GM19452 (cell line): ENCODE measurements at regions not wholly inside any gene's neighbourhood (a gene's known extent, or its start where the extent isn't known, plus 50 kb on each side); places are given as distances from the start of the nearest gene placed in this dataset.
A peak's percentile ranks its signal among the peaks of the same experiment; 100 is the strongest.
"Not testable (repeated sequence)": the region's sequence is repeated elsewhere in the genome, so short reads cannot be mapped to it uniquely, and the experiment has no call there.

ENCODE experiments used
- ATAC-seq: cut with Tn5 transposase; IDR thresholded peaks from one replicate; pipeline ENCODE4 v1.9.1; 2021; ENCODE audit not compliant: unreplicated experiment

DNA sequence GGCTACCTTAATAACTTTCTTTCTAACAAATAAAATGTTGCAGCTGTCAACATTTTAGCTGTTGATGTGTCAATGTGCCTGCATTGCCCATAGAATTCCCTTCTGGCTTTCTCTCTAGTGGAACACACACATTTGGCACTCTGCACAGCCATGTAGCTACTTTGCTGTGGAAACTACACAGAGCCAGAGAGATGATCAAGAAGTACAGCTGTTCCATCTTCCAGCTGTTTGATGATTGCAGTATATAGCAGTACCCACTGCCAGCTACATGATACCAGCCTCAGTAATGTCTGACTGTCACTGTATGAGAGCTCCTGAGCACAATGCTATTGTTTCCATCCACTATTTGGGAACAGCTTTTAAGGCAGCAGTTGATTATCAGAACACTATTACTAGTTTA, 843.0 kb downstream of the PCDH17 start:
- ATAC-seq: no peak

DNA sequence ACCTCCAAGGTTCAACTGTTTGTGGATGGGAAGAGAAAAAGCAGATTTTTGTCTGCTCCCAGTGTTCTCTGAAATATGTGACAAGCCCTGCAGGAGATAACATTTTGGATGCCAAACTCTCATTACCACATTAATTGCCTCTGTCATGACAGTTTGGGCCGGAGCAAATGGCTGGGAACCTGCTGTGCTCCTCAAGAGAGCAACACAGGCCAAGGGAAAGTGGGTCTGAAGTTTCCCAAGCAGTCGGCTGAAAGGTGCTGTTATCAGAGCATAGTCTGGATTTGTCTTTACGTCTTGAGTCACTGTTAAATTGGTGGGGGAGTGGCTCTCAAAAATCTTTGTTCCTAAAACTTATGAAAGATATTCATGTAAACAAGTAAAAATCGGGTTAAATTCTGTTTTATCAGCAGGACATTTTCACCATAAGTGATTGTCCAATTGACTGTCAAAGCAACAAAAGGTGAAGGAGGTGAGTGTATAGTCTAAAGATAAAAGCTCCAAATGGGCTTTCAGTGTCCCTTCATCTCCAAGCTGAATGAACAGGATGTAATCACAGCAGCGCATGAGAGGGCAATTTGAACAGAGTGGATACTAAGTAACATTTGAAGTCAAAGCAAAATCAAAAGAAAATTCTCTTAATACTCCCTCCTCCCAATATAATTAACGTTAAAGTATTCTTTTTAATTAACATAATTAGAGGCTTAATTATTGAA, 844.8 kb downstream of the PCDH17 start:
- no peak for ATAC-seq

DNA sequence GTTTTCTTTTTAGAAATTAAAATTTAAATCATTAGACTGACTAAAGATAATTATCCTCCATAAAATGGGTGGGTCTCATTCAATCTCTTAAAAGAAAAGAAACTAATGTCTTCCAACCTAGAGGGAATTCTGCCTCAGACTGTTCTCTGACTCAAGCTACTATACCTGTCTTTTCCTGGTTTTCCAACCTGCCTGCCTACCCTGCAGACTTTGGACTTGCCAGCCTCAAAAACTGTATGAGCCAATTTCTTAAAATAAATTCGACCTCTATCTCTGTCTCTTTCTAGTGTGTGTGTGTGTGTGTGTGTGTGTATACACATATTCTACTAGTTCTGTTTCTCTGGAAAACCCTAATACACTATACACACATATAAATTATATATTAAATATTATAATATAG, 847.3 kb downstream of the PCDH17 start:
- ATAC-seq: no peak

DNA sequence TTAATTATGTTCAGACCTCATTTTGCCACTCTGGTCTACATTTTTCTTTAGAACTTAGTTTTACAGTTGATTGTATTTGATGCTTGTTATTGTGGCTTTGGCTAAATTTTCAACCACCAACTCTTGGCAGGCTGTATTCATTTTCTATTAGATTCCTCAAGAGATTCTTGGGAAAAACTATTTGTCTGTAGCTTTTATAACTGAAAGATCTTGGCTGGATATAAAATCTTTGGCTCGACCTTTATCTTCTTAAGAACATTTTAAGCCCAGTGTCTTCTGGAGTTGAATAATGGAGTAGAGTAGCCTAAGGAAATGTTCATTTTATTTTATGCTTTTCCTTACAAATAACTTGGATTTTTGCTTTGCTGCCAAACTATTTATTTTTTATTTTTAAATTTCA, 848.5 kb downstream of the PCDH17 start:
- no peak for ATAC-seq

DNA sequence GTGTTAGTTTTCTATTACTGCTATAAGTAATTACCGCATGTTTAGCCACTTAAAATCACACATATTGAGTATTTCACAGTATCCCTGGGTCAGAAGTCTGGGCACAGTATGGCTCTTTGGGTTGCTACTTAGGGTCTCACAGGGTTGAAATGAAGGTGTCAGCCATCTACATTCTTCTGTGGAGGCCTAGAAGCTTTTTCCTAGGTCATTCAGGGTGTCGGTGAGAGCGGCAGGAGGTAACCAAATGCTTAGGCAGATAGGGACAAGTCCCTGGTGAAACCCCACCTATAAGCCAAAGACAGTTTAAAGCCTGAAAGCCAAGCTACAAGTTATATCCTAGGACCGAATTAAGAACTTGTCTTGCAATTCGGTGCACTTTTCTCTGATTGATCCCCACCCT, 856.7 kb downstream of the PCDH17 start:
- no peak for ATAC-seq

DNA sequence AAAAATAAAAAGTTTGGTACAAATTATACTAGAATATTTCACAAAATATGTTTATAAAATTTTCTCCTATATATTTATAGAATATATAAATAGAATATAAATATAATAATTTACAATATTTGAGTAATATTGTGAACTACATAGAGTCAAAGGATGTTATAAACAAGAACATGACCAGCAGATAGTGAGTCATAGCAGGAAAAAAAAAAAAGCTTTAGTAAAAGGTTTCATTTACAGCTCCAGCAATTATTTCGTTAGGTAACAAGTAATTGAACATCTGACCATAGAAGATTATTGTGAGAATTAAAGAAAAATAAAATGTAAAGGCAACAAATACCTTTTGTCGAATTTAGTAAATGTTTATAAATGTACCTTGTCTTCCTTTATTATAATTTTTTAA, 864.1 kb downstream of the PCDH17 start:
- no peak for ATAC-seq

DNA sequence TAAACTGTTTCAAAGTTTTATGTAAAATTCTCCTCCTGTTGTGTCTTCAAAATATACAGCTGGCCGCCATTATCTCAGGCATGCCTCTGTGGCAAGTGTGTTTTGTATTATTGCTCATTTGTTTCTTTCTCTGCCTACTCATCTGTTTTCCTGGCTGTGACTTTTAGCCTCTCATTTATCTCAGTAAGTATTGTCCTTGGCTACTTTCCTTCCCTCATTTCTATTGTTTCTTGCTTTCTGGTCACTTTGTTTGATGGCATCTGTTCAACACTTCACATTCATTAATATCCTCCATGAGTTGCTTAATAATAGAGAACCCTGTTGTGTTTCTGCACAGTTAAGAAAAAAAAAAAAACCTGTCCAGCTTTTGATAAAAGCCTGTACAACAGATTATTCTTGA, 869.4 kb downstream of the PCDH17 start:
- ATAC-seq: no peak

DNA sequence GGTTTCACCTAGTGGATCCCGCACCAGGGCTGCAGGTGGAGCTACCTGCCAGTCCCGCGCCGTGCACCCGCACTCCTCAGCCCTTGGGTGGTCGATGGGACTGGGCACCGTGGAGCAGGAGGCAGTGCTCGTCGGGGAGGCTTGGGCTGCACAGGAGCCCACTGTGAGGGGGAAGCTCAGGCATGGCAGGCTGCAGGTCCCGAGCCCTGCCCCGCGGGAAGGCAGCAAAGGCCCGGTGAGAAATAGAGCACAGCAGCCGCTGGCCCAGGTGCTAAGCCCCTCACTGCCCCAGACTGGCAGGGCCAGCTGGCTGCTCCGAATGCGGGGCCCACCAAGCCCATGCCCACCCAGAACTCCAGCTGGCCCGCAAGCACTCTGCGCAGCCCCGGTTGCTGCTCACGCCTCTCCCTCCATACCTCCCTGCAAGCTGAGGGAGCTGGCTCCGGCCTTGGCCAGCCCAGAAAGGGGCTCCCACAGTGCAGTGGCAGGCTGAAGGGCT, 872.7 kb downstream of the PCDH17 start:
- ATAC-seq: not testable (repeated sequence)

DNA sequence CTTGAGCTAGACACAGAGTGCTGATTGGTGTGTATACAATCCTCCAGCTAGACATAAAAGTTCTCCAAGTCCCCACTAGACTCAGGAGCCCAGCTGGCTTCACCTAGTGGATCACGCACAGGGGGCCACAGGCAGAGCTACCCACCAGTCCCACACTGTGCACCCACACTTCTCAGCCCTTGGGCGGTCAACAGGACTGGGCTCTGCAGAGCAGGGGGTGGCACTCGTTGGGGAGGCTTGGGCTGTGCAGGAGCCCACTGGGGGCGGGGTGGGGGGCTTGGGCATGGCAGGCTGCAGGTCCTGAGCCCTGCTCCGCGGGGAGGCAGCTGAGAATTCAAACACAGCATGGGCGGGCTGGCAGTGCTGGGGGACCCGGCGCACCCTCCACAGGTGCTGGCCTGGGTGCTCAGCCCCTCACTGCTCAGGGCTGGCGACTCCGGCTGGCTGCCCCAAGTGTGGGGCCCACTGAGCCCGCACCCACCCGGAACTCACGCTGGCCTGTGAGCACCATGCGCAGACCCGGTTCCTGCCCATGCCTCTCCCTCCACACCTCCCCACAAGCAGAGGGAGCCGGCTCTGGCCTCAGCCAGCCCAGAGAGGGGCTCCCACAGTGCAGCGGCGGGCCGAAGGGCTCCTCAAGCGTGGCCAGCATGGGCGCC, 873.8 kb downstream of the PCDH17 start:
- ATAC-seq: not testable (repeated sequence)

DNA sequence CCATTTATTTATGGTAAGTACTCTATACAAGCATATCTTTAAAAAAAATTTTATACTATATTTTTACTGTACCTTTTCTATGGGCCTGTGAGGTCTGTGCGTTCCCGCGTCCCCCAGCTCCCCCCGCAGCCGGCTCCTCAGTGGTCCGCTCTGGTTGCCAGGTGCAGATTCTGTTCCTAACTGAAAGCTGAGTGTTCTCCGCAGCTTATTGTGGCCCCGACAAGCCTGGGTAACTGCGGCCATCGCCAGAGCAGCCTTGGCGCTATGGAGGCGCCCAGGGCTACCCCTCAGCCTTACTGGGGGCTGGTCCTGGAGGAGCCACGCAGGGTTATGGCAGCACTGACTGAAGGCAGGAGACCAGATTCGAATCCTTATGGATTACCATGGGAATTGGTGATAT, 896.8 kb downstream of the PCDH17 start:
- ATAC-seq: no peak

DNA sequence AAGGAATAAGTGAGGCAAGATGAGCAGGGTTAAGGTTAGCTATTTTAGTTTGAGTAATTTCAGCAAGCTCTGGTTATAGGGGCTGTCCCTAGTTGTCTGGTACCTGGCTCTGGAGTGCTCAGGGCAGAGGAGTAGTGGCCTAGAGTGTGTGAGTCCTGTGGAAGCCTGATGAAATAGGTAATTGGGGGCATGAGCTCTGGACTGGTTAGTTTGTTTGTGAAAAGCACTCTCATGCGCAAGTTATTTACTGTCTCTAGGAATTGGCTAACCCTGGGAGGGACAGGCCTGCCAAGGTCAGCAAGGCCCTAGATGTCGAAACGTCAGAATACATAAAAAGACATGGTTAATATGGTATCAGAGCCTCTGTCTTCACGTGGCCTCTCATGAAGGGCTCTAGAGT, 900.1 kb downstream of the PCDH17 start:
- no peak for ATAC-seq

DNA sequence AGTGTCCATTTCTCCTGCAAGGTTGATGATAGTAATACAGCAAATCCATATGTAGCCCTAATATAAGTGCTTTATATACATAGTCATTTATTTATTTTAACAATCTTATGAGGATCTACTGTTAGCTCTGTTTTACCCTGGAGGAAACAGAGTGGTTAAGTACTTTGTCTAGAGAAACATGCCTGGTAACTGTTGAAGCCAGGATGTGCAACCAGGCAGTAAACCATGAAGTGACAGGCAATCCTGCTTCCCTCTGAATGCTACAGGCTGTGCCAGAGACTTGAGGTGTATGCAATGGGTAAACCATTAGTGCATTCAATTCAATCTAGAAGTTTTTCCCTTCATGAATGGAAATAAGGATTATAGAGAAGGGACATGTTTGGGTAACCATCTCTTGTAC, 911.0 kb downstream of the PCDH17 start:
- no peak for ATAC-seq

DNA sequence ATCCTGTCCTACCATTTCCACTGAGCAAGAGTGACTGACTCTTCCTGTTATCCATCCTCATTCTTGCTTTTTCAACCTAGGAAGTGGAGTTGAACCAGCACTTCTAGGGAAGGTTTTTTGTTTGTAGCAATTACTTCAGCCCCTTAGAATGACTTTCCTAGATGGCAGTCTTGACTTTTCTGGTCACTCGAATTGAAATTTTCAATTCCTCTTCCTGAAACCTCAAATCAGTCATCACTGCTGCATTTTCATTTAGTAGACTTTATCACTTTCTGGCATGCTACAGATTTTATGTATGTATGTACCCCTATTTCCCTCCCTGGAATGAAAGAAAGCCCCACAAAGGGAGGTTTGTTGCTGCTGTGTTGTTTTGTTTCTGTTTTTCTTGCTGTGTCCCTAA, 915.9 kb downstream of the PCDH17 start:
- no peak for ATAC-seq

DNA sequence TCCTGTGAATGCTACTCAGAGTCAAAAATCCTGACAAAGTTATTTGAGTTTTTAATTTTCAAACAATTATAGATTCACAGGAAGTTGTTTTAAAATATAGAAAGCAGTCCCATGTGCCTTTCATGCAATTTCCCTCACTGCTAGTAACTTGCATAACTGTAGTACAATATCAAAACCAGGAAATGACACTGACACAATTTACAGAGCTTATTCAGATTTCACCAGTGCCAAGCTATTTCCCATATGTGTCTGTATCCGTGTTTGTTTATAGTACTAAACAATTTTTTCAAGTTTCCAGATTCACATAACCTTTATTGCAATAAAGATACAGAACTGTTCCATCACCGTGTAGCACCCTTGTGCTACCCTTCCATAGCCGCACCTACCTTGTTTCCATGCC, 934.6 kb downstream of the PCDH17 start:
- ATAC-seq: no peak

DNA sequence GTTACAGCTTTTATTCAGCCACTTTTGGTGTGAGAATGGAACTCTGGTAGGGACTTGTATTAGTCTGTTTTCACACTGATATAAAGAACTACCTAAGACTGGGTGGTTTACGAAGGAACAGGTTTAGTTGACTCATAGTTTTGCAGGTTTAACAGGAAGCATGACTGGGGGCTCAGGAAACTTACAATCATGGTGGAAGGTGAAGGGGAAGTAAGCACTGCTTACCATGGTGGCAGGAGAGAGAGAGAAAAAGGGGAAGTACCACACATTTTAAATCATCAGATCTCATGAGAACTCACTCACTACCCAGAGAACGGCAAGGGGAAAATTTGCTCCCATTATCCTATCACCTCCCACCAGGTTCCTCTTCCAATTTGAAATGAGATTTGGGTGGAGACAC, 942.2 kb downstream of the PCDH17 start:
- no peak for ATAC-seq

DNA sequence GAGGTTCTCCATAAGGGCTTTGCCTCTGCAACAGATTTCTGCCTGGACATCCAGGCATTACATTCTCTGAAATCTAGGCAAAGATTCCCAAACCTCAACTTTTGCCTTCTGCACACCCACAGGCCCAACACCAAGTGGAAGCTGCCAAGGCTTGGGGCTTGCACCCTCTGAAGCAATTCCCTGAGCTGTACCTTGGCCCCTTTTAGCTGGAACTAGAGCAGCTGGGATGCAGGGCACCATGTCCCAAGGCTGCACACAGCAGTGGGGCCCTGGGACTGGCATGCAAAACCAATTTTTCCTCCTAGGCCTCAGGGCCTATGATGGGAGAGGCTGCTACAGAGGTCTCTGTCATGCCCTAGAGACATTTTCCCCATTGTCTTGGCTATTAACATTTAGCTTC, 943.2 kb downstream of the PCDH17 start:
- ATAC-seq: no peak

DNA sequence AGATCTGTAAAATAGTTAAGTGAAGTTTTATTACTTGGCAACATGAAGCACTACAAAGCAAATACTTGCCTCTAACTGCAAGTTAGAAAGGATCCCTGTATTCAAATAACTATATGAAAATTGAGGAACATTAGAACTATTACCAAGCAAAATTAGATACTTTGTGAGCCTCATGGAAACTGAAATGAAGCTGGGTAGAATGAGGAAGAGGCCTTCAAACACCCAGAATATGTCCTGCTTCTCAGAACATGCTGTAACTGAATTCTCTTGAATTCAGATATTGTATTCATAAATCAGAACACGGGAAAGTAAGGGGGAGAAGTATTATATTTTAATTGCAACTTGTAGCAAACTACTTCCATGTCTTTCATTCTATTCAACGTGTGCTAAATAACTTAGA, 947.9 kb downstream of the PCDH17 start:
- ATAC-seq: no peak

DNA sequence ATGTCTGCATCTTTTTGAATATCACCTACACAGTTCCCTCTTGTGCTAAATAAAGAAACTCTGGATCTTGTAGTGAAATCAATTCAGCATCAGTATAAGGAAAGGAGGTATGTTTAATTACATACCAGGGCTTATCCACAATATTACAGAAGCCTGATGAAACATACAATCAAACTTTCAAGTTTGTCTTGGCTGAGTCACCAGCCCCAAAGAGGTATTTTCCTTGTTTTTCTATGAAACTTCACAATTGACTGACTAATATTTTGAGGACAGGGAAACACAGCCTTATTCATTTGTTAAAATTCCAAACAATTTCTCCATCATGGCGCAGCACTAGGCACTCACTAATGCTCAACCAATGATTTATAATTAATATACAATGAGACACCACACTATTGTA, 952.4 kb downstream of the PCDH17 start:
- no peak for ATAC-seq

DNA sequence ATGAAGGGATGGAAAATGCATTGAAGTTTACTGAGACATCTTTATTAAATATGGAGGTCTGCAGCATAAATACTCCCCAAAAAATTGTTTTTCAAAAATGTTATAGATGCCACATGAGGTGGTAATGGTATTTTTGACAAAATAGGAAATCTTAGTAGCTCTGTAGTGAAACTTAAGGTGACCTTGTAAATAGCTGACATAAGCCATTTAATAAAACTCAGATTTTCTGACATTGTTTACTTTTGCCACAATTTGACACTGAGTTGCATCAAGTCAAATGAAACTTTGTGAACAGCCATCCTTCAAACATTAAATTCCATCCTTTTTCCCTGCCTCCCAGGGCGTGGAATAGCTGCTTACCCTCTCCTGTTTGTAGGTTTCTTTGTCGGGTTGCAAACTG, 953.1 kb downstream of the PCDH17 start:
- ATAC-seq: no peak

DNA sequence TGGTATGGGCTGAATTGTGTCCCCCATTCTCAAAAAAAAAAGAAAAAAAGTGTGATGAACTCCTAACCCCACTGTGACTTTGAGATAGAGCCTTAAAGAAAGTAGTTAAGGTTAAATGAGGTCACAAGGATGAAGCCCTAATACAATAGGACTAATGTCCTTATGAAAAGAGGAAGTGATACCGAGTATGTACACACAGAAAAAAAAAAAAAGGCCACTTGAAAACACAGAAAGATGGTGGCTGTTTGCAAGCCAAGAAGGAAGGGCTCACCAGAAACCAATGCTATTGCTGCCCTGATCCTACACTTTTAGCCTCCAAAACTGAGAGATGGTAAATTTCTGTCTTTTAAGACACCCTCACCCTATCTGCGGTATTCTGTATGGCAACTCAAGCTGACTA, 955.6 kb downstream of the PCDH17 start:
- ATAC-seq: peak; percentile 84

DNA sequence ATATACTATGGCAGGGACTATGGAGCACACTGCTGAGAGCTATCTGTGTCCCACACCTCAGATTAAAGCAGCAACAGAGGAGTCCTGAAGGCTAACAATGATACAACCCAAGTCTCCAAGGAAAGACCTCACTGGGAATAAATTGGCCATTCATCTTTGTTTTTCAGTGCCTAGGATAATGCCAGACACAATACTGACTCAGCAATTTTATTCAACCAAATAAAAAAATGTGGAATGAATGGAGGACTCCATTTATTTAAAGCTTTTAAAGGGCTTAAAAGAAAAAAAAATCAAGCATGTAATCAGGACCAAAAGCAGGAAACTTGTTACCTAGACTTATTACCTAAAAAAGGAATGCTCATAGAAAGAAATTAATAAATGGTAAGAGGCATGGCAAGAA, 960.5 kb downstream of the PCDH17 start:
- no peak for ATAC-seq

DNA sequence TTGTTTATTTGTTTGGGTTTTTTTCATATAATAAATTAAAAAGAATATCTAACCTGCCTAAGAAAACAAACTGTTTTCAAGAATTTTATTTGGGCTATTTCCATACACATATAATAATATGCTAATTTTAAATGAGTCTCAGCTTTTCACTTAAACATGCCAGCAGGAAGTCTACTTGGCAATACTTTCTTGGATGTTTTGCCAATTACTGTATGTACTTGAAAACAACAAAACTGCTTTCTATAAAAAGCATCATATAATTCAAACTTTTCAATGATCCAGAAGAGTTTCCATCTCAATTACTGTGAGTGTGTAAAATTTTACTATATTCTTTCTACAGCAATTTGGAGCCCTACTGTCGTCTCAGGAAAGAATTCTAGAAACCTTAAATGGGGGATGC, 961.2 kb downstream of the PCDH17 start:
- ATAC-seq: no peak
